Neural cell (in vitro differentiated cells): ENCODE measurements at regions not wholly inside any gene's neighbourhood (a gene's known extent, or its start where the extent isn't known, plus 50 kb on each side); places are given as distances from the start of the nearest gene placed in this dataset.

Experiments
- RAD21 ChIP-seq: fragments of 450-650 bp; conservative IDR thresholded peaks from 2 replicates; pipeline ENCODE4 v1.6.1; 2014; ENCODE audit warnings: antibody characterized with exemption, mild to moderate bottlenecking, moderate library complexity
- TF ChIP-seq, protein P1 (sequence below): fragments of 450-650 bp; IDR thresholded peaks from 2 replicates; pipeline ENCODE4 v1.5.1; 2014; ENCODE audit warnings: antibody characterized with exemption, mild to moderate bottlenecking, moderate library complexity; ENCODE audit not compliant: poor library complexity, severe bottlenecking

DNA sequence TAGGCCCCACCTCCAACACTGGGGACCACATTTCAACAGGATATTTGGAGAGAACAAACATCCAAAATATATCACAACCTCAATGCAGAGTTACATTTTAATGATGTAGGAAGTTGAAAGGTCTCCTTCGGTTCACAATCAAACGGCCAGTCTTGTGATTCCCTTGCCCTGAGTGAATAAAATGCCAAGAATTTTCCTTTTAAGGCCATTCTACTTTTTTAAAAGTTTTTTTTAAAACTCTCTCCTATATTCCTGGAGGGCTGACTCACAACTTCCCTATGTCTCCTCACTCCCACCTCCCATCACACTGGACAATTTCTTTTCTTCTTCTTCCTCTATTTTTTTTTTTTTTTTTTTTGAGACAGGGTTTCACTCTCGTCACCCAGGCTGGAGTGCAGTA is 693.6 kb upstream of the AUTS2 start:
- no peak for TF ChIP-seq RAD21
- TF ChIP-seq, protein P1, sequence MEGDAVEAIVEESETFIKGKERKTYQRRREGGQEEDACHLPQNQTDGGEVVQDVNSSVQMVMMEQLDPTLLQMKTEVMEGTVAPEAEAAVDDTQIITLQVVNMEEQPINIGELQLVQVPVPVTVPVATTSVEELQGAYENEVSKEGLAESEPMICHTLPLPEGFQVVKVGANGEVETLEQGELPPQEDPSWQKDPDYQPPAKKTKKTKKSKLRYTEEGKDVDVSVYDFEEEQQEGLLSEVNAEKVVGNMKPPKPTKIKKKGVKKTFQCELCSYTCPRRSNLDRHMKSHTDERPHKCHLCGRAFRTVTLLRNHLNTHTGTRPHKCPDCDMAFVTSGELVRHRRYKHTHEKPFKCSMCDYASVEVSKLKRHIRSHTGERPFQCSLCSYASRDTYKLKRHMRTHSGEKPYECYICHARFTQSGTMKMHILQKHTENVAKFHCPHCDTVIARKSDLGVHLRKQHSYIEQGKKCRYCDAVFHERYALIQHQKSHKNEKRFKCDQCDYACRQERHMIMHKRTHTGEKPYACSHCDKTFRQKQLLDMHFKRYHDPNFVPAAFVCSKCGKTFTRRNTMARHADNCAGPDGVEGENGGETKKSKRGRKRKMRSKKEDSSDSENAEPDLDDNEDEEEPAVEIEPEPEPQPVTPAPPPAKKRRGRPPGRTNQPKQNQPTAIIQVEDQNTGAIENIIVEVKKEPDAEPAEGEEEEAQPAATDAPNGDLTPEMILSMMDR = no peak
